Dedifferentiated amniotic fluid mesenchymal stem cell (primary cell): ENCODE measurements at regions not wholly inside any gene's neighbourhood (a gene's known extent, or its start where the extent isn't known, plus 50 kb on each side); places are given as distances from the start of the nearest gene placed in this dataset.
"Not testable (repeated sequence)": the region's sequence is repeated elsewhere in the genome, so short reads cannot be mapped to it uniquely, and the experiment has no call there.

ENCODE experiments used
- DNase-seq: peaks from one replicate; pipeline ENCODE4 v3.0.0-alpha.2; 2016; ENCODE audit errors: extremely low spot score

DNA sequence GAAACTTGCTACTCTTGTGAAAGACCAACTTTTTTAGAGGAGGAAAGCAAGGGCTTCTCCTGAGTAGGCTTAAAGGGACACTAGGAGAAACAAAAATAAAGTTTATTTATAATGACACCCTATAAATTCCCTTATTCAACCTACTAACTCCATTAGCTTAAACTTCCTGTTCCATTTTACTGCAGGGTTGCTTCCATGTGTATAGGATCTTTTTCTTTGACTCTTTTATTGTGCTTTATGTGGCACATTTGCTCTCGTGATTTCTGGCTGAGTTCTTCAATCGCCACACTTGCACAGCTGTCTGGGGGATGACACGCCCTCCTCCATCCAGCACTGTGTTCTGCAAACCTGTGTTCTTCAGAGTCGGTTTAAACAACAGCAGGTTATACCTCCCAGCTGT, 225.7 kb upstream of the NPVF start:
- no peak for DNase-seq

DNA sequence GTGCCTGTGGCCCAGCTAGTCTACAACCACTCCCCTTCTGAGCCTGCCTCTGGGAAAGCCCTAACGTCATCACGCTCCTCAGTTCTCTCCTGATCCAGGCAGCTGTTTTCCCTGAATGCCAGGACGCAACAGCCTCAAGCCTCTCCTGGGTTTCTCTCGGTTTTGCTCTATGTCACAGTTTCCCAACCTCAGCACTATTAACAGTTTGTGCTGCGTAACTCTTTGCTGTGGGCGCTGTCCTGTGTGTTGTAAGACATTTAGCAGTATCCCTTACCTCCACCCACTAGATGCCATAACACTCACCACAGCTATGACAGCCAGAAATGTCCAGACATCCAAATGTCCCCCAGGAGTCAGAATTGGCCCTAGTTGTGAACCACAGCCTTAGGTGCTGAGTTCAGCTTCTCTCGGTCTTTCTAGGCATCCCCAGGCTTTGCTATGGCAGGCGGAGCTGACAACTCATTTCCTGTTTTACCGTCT, 226.3 kb upstream of the NPVF start:
- no peak for DNase-seq

GRCh38 chr7:25455683-25456251, 227.5 kb upstream of the NPVF start:
- no peak for DNase-seq

- no peak for DNase-seq
Observed at GRCh38 chr7:25456467-25457171, 228.3 kb upstream of the NPVF start.

DNA sequence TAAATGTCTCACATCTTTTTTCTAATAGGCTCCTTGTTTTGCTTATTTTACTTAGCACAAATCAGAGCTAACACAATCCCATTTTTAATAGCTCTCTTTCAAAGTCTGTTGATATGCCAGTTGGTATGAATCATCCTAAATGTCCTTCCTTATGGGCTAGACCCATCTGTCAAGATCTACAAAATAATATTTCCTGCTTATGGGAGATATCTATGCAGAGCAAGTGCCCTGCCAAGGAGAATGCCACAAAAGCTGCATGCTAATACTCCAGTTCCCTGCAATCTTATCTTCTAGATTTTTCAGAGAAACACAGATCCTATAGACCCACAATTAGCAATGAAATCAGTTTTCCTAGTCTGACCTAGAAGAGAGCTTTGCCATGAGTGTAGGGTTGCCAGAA, 230.8 kb upstream of the NPVF start:
- no peak for DNase-seq

DNA sequence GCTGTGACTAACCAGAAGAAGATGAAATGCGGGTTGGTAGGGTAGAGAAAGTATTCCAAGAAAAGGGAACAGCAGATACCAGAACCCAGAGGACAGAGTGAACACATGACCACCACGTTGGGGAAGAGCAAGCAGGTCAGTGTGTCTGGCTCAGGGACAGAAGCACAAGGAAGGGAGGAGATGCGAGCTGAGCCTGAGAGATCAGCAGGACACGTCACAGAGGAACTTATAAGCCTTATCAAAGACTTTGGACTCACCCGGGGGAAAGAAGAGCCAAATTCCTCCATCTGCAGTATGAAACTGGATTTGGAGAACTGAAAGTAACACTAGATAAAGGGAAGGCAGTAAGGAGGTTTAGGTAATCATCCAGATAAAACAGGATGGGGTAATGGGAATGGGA, 232.1 kb upstream of the NPVF start:
- no peak for DNase-seq

DNA sequence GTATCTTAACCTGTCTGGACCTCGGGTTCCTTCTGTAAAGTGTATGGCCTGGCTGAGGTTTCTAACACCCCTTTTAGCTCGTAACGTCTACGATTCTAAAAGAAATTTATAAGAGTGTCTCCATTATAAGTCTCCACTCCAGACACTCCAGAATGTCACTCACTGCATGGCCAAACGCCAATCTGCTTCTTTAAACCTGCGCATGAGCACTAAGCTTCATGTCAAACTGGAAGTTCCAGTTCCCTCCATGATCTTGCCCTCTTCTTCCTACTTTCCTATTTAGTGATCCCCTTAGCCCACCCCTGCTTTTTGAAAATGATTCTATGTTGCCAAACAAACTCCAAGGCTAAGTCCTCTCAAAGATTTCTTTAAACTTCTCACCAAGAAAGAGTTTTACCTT, 241.4 kb upstream of the NPVF start:
- no peak for DNase-seq

- no peak for DNase-seq
Observed at GRCh38 chr7:25476863-25477499, 248.7 kb upstream of the NPVF start.

GRCh38 chr7:25478221-25478620, 249.9 kb upstream of the NPVF start:
- DNase-seq = not testable (repeated sequence)

DNA sequence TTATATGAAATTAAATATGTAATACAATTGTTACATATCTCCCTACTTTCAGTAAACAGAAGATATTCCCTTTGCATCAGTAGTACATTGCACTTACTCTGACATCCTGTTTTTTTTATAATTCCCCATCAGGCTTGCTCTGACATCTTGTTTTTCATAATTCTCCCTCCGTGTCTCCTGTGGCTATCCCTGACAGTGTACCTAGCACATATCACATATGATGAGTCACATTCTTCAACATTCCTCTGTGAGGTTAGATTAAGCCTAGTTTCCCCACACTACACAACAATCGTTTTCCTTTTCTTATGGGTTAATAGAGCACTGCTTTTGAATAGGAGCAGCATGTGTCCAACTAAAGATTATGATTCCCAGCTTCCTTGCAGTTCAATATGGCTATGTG, 250.6 kb upstream of the NPVF start:
- DNase-seq = no peak

DNA sequence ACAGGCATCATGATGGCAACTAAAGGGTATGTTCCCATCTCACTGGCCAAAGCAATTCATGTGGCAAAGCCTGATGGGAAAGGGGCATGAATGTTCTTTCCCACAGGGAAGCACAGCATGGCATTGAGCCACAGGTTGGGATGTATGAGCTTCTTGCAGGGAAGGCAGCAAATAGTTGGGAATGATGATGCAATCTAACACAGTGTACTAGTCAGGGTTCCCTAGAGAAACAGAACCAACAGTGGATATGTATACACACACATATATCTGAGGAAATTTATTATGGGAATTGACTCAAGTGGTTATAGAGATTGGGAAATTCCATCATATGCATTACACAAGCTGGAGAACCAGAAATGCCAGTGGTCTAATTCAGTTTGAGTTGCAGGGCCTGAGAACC, 253.6 kb upstream of the NPVF start:
- no peak for DNase-seq

GRCh38 chr7:25482631-25483030, 254.3 kb upstream of the NPVF start:
- no peak for DNase-seq

GRCh38 chr7:25485026-25485425, 256.7 kb upstream of the NPVF start:
- no peak for DNase-seq

GRCh38 chr7:25486656-25487055, 258.4 kb upstream of the NPVF start:
- no peak for DNase-seq

DNA sequence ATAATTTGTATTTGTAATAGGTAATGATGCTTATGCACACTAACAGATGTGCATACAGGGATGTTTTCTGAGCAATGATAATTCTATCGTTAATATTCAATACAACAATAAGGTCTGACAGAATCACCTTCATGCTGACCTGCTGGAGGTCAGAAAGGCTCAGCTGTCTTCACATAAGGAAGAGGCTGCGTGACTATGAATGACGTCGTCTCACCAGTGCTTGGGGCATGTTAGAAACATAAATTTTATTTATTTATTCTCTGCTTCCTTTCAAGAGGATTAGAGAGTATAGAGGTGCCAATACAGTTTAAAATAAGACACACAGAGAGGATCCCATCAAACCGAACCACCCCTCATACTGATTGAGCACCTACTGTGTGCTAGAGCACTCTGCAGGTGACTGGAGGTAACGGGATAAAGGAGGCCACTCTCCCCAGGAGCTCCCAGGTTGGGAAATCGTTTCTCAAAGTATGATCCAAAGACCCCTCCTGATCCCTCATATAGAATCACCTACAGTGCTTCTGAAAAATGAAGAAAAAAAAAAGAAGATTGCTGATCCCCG, 265.6 kb upstream of the NPVF start:
- DNase-seq = no peak

DNA sequence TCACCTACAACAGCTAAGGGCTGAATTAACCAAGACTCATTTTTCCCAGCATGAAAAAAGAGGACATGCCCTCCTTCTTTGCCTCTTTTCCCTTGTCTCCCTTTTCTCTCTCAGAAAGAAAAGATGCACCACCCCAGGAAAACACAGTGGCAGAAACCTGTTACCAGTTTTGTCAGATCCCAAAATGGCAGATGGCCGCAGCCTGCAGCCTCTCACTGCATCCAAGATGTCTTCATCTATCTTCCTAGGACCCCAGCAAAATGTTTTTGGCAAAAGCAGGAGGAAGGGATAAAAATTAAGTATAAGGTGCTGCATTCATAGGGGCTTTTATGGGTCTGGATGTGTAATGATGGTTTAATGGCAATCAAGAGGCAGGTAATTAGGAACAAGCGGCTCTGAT, 266.6 kb upstream of the NPVF start:
- DNase-seq = no peak

GRCh38 chr7:25495342-25496250, 267.3 kb upstream of the NPVF start:
- DNase-seq = no peak

- no peak for DNase-seq
Observed at GRCh38 chr7:25496476-25497368, 268.4 kb upstream of the NPVF start.

GRCh38 chr7:25500393-25500921, 272.2 kb upstream of the NPVF start:
- DNase-seq = no peak

- no peak for DNase-seq
Observed at GRCh38 chr7:25503306-25503705, 275.0 kb upstream of the NPVF start.
